K562 (cell line): ENCODE measurements at regions not wholly inside any gene's neighbourhood (a gene's known extent, or its start where the extent isn't known, plus 50 kb on each side); places are given as distances from the start of the nearest gene placed in this dataset.

Experiments
- ATAC-seq: fragments of 200-7000 bp; cut with Tn5 transposase; 3 replicates; pipeline ENCODE4 v1.9.1; 2020; ENCODE audit warnings: moderate library complexity
- BruUV-seq: library from RNA; stranded (reverse); fragments of 400-500 nt; replicated peaks from 2 replicates; lab custom pipeline; 2021; lab: Mats Ljungman, UMichigan
- CTCF ChIA-PET: fragments of 300-600 bp; formaldehyde crosslinking; extraction: SDS; loops from one replicate; lab custom pipeline; 2021; ENCODE audit warnings: low intra/inter-chr PET ratio; lab: Yijun Ruan, JAX
- POLR2A ChIA-PET: fragments of 300-600, 350-650 bp; sonication (Branson Sonifier 250); formaldehyde crosslinking; extraction: SDS; loops from one replicate; lab custom pipeline; 2021; ENCODE audit warnings: antibody characterized with exemption, inconsistent platforms; lab: Yijun Ruan, JAX
- DNase-seq, 4 experiments: peaks; one replicate each; pipeline versions ENCODE4 v3.0.0 to v3.0.0-alpha.2; 2011 to 2018; ENCODE audit warnings: low spot score in 3 of 4, mixed read lengths in 3 of 4; ENCODE audit errors: extremely low read depth in 1 of 4
- FAIRE-seq: peaks from 2 replicates; lab custom pipeline; 2011; peaks lifted over from hg19 to GRCh38; lab: Jason Lieb, UNC
- H2AFZ ChIP-seq: 2 replicates; pipeline ENCODE4 v1.6.0; 2011; ENCODE audit warnings: low read depth, low read length, control low read depth, inconsistent platforms
- H3K27ac ChIP-seq: fragments of 200-600 bp; 3 replicates; pipeline ENCODE4 v1.8.0; 2011; ENCODE audit warnings: low read depth, mild to moderate bottlenecking, control low read depth, inconsistent platforms, low read length, moderate library complexity, mixed read lengths; ENCODE audit errors: extremely low read depth
- H3K27me3 ChIP-seq, 2 experiments: fragments of 300-600 bp in 1 of 2; 2 replicates in 1 of 2; 3 replicates in 1 of 2; pipeline versions ENCODE4 v1.6.0 to v1.8.0; 2011; ENCODE audit warnings: inconsistent platforms in 2 of 2, low read length in 2 of 2, mild to moderate bottlenecking in 1 of 2, mixed read lengths in 1 of 2, moderate library complexity in 1 of 2; ENCODE audit not compliant: control insufficient read depth in 2 of 2, insufficient read depth in 2 of 2
- H3K36me3 ChIP-seq: fragments of 300-600 bp; 3 replicates; pipeline ENCODE4 v1.8.0; 2011; ENCODE audit warnings: mild to moderate bottlenecking, low read length, inconsistent platforms; ENCODE audit not compliant: control insufficient read depth, insufficient read depth
- H3K4me1 ChIP-seq, 2 experiments: fragments of 200-600 bp in 1 of 2; replicated peaks in 1 of 2; 2 replicates in 1 of 2; 3 replicates in 1 of 2; pipeline versions ENCODE4 v1.5.1 to v1.8.0; 2011; ENCODE audit warnings: inconsistent platforms in 2 of 2, low read length in 2 of 2, mild to moderate bottlenecking in 1 of 2, mixed read lengths in 1 of 2, moderate library complexity in 1 of 2; ENCODE audit not compliant: control insufficient read depth in 2 of 2, insufficient read depth in 2 of 2
- H3K4me2 ChIP-seq: 2 replicates; pipeline ENCODE4 v1.6.1; 2011; ENCODE audit warnings: low read length, control low read depth, inconsistent platforms, mixed read lengths; ENCODE audit not compliant: insufficient read depth
- H3K4me3 ChIP-seq: fragments of 200-600 bp; sonication (generic), shearing (Covaris generic); 2 replicates; pipeline ENCODE4 v1.5.1; 2016; ENCODE audit warnings: control low read depth, inconsistent platforms
- H3K79me2 ChIP-seq: fragments of 200-600 bp; 3 replicates; pipeline ENCODE4 v1.8.0; 2011; ENCODE audit warnings: low read length, inconsistent platforms; ENCODE audit not compliant: control insufficient read depth, insufficient read depth
- H3K9ac ChIP-seq, 2 experiments: 2 replicates each; pipeline versions ENCODE4 v1.6.0 to v1.6.1; 2011; ENCODE audit warnings: low read depth in 2 of 2, low read length in 2 of 2, control low read depth in 1 of 2, inconsistent platforms in 1 of 2, mild to moderate bottlenecking in 1 of 2, mixed read lengths in 1 of 2; ENCODE audit not compliant: insufficient read depth in 1 of 2
- H3K9me1 ChIP-seq: one replicate; pipeline ENCODE4 v1.6.0; 2011; ENCODE audit warnings: inconsistent platforms, mild to moderate bottlenecking, low read length, moderate library complexity; ENCODE audit not compliant: control insufficient read depth, insufficient read depth
- H3K9me3 ChIP-seq: replicated peaks from 2 replicates; pipeline ENCODE4 v1.5.1; 2011; ENCODE audit warnings: low read depth, low read length, inconsistent platforms; ENCODE audit not compliant: control insufficient read depth, insufficient read depth
- H4K20me1 ChIP-seq: replicated peaks from 2 replicates; pipeline ENCODE4 v1.6.1; 2011; ENCODE audit warnings: low read length, inconsistent platforms, mixed read lengths; ENCODE audit not compliant: control insufficient read depth, insufficient read depth
- ATF2 ChIP-seq: sonication (generic); formaldehyde crosslinking; IDR thresholded peaks from 2 replicates; pipeline ENCODE4 v1.8.1; 2022; ENCODE audit warnings: missing genetic modification reagents
- ATF7 ChIP-seq: fragments of 450-650 bp; IDR thresholded peaks from 2 replicates; pipeline ENCODE4 v1.7.1; 2014; ENCODE audit warnings: mild to moderate bottlenecking, moderate library complexity
- E4F1 ChIP-seq: fragments of 250-450 bp; sonication (Bioruptor Pico); IDR thresholded peaks from 2 replicates; pipeline ENCODE4 v1.5.0; 2021; ENCODE audit warnings: mild to moderate bottlenecking, borderline replicate concordance
- ERF ChIP-seq: fragments of 450-650 bp; formaldehyde crosslinking; IDR thresholded peaks from 2 replicates; pipeline ENCODE4 v1.4.0; 2020; ENCODE audit warnings: mild to moderate bottlenecking, mixed read lengths
- LEF1 ChIP-seq: fragments of 450-650 bp; IDR thresholded peaks from 2 replicates; pipeline ENCODE4 v1.6.1; 2016; ENCODE audit warnings: mild to moderate bottlenecking
- MYBL2 ChIP-seq, 2 experiments: fragments of 450-650 bp in 1 of 2; sonication (generic) in 1 of 2; formaldehyde crosslinking in 1 of 2; IDR thresholded peaks; 2 replicates each; pipeline versions ENCODE4 v1.6.1 to v1.8.1; 2017 to 2022; ENCODE audit warnings: borderline replicate concordance in 1 of 2, inconsistent platforms in 1 of 2, low read depth in 1 of 2, mild to moderate bottlenecking in 1 of 2, missing genetic modification reagents in 1 of 2, moderate library complexity in 1 of 2
- SAFB2 ChIP-seq: fragments of 200-400 bp; formaldehyde crosslinking; IDR thresholded peaks from 2 replicates; pipeline ENCODE4 v1.6.1; 2018; ENCODE audit warnings: borderline replicate concordance, low read length, low read depth, moderate library complexity; ENCODE audit not compliant: severe bottlenecking
- SRF ChIP-seq, 2 experiments: fragments of 250-450, 450-650 bp in 1 of 2; sonication (Bioruptor Pico) in 1 of 2; sonication (generic) in 1 of 2; formaldehyde crosslinking; IDR thresholded peaks; 2 replicates each; pipeline versions ENCODE4 v1.5.0 to v1.5.1; 2020 to 2022; ENCODE audit warnings: mild to moderate bottlenecking in 1 of 2, missing genetic modification reagents in 1 of 2
- TAF7 ChIP-seq: fragments of 450-650 bp; IDR thresholded peaks from 2 replicates; pipeline ENCODE4 v1.6.1; 2016; ENCODE audit warnings: missing genetic modification characterization, missing compliant biosample characterization
- U2AF2 ChIP-seq: fragments of 200-400 bp; formaldehyde crosslinking; optimal IDR thresholded peaks from 2 replicates; pipeline ENCODE3; 2017; ENCODE audit warnings: low read depth, mild to moderate bottlenecking, low read length
- ZBTB2 ChIP-seq: fragments of 450-650 bp; IDR thresholded peaks from 2 replicates; pipeline ENCODE4 v1.6.1; 2016; ENCODE audit warnings: antibody characterized with exemption
- ZNF3 ChIP-seq: fragments of 250-450 bp; sonication (Bioruptor Pico); IDR thresholded peaks from 2 replicates; pipeline ENCODE4 v1.5.0; 2021; ENCODE audit warnings: mild to moderate bottlenecking, moderate library complexity
- ZNF384 ChIP-seq: IDR thresholded peaks from 2 replicates; pipeline ENCODE4 v1.6.1; 2012; ENCODE audit warnings: low read depth, low read length, improper control_type of control experiment
- ZNF512 ChIP-seq: IDR thresholded peaks from 2 replicates; pipeline ENCODE4 v1.6.1; 2016; ENCODE audit warnings: missing genetic modification characterization, missing compliant biosample characterization
- ZNF75A ChIP-seq: fragments of 450-650 bp; formaldehyde crosslinking; IDR thresholded peaks from 2 replicates; pipeline ENCODE4 v1.4.0; 2020; ENCODE audit warnings: mild to moderate bottlenecking
- ZZZ3 ChIP-seq: fragments of 450-650 bp; IDR thresholded peaks from 2 replicates; pipeline ENCODE4 v1.6.1; 2016; ENCODE audit warnings: antibody characterized with exemption, mild to moderate bottlenecking, moderate library complexity
- WGBS: fragments of 100-300 bp; shearing (Covaris generic); methylation state at CpG from one replicate; pipeline ENCODE4 v1.1.6; 2016; ENCODE audit warnings: low coverage, mixed read lengths; ENCODE audit not compliant: insufficient coverage; ENCODE audit errors: missing lambda C conversion rate; 5-methylcytosine and 5-hydroxymethylcytosine counted together
- in situ Hi-C: fragments of 300-500 bp; cut with MboI; formaldehyde crosslinking; loops from 4 replicates; pipeline ENCODE4 v1.15.0; 2018; ENCODE audit warnings: inconsistent platforms, mixed read lengths
- intact Hi-C: fragments of 100-400 bp; cut with micrococcal nuclease; formaldehyde crosslinking; loops from 2 replicates; pipeline ENCODE4 v1.14.2; 2022

GRCh38 chr15:56804279-56804678 lies 71.0 kb upstream of the ZNF280D start (continued):
- no peak for TF ChIP-seq E4F1 (CRISPR knock-in tag)
- TF ChIP-seq U2AF2: no peak
- no peak for TF ChIP-seq ERF (CRISPR knock-in tag)
- TF ChIP-seq SRF (CRISPR knock-in tag; IDR thresholded peaks at IDR 0.05): no peak
- TF ChIP-seq ZZZ3: no peak

- Histone ChIP-seq H4K20me1 (no peaks in the 10 kb centered on the region), H3K9ac (no peak overlapping the region), H3K9me1 (no peaks in the 10 kb centered on the region), H3K27ac (no peak overlapping the region), H3K36me3 (no peaks in the 10 kb centered on the region), H3K4me1 (no peaks in the 10 kb centered on the region; a peak in 1 of 5 replicates), H3K4me2 (no peak overlapping the region), H3K4me3 (no peak overlapping the region), H2AFZ (no peak overlapping the region), H3K27me3 (no peaks in the 10 kb centered on the region), H3K9me3 (no peaks in the 10 kb centered on the region), H3K79me2 (no peaks in the 10 kb centered on the region)
- 0% methylated on average over 1 of the region's 1 CpG for WGBS
- FAIRE-seq (no peak), ATAC-seq (no peak), DNase-seq (no peak)
- CTCF ChIA-PET: no interaction called here
- BruUV-seq: no TSS peak
- in situ Hi-C loops: loop anchor here (25.0 kb wide), 1 partner anchor 315 kb away; no protein-coding TSS in a partner anchor
- intact Hi-C loops: loop anchor here (5.0 kb wide), 1 partner anchor 65 kb away; no protein-coding TSS in a partner anchor
- POLR2A ChIA-PET: no interaction called here
- TF ChIP-seq ZNF512 (tag): no peak
- no peak for TF ChIP-seq ZBTB2
- no peak for TF ChIP-seq ATF2
- TF ChIP-seq ZNF3 (CRISPR knock-in tag): no peak
- no peak for TF ChIP-seq ZNF384
- no peak for TF ChIP-seq MYBL2 (IDR thresholded peaks at IDR 0.05; ENCODE audit: low read depth)
- no peak for TF ChIP-seq MYBL2 (CRISPR knock-in tag; IDR thresholded peaks at IDR 0.05; ENCODE audit: borderline replicate concordance)
- no peak for TF ChIP-seq ATF7
- no peak for TF ChIP-seq SAFB2
- no peak for TF ChIP-seq ZNF75A (CRISPR knock-in tag)
- TF ChIP-seq TAF7: no peak
- TF ChIP-seq LEF1: no peak
These were observed 68.9 kb upstream of the ZNF280D start for GRCh38 chr15:56802161-56802560.
